ENCODE measurements at regions not wholly inside any gene's neighbourhood (a gene's known extent, or its start where the extent isn't known, plus 50 kb on each side); places are given as distances from the start of the nearest gene placed in this dataset.

- TF ChIP-seq REST (IDR thresholded peaks at IDR 0.05; ENCODE audit: insufficient read depth in 1 of 2, low read depth in 2 of 2, low read length in 2 of 2) (no peak), FOXP2 (optimal IDR thresholded peaks at IDR 0.05; ENCODE audit: borderline replicate concordance, extremely low read depth, extremely low read length, insufficient read depth) (no peak), POLR2AphosphoS5 (IDR thresholded peaks at IDR 0.05; ENCODE audit: low read depth, low read length) (no peak), TAF1 (IDR thresholded peaks at IDR 0.05; ENCODE audit: borderline replicate concordance, insufficient read depth, low read length) (no peak), SIN3A (IDR thresholded peaks at IDR 0.05; ENCODE audit: borderline replicate concordance, insufficient read depth, low read length) (no peak)
Measured at GRCh38 chr10:33596422-33596821, 262.0 kb upstream of the NRP1 start.

- no peak for TF ChIP-seq FOXP2 (optimal IDR thresholded peaks at IDR 0.05; ENCODE audit: borderline replicate concordance, extremely low read depth, extremely low read length, insufficient read depth)
- no peak for TF ChIP-seq REST (IDR thresholded peaks at IDR 0.05; ENCODE audit: insufficient read depth in 1 of 2, low read depth in 2 of 2, low read length in 2 of 2)
Measured at GRCh38 chr10:33594475-33594874, 260.0 kb upstream of the NRP1 start.

DNA sequence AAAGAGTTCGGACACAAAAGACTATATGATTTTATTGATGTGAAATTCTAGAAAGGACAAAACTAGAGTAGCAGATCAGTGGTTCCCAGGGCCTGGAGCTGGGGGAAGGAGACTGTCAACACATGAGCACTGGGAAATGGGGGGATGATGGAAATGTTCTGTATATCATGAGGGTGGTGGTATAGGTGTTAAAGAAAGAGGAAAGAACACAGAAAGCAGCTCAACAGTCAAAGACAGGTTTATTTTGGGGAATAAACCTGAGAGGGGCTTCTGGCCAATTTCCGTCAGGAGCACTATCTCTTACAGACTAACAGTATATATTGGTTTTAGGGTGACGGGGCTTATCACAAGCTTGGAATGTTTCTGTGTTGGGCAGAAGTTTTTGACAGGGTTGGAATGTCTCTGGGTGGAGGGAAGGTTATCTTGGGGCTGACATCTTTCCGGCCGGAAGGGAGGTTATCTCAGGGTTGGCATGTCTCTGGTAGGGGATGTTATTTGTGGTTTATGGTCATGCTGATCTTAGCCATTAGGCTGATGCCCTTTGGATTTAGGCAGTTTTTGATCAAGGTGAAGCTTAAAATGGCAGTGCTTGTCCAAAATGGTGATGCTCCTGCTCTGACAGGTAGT lies 254.6 kb upstream of the NRP1 start:
- TF ChIP-seq REST (IDR thresholded peaks at IDR 0.05; ENCODE audit: insufficient read depth in 1 of 2, low read depth in 2 of 2, low read length in 2 of 2) (no peak), TAF1 (IDR thresholded peaks at IDR 0.05; ENCODE audit: borderline replicate concordance, insufficient read depth, low read length) (no peak), SIN3A (IDR thresholded peaks at IDR 0.05; ENCODE audit: borderline replicate concordance, insufficient read depth, low read length) (no peak), FOXP2 (optimal IDR thresholded peaks at IDR 0.05; ENCODE audit: borderline replicate concordance, extremely low read depth, extremely low read length, insufficient read depth) (no peak)

- TF ChIP-seq SIN3A (IDR thresholded peaks at IDR 0.05; ENCODE audit: borderline replicate concordance, insufficient read depth, low read length) (no peak), POLR2AphosphoS5 (IDR thresholded peaks at IDR 0.05; ENCODE audit: low read depth, low read length) (no peak), REST (IDR thresholded peaks at IDR 0.05; ENCODE audit: insufficient read depth in 1 of 2, low read depth in 2 of 2, low read length in 2 of 2) (no peak), FOXP2 (optimal IDR thresholded peaks at IDR 0.05; ENCODE audit: borderline replicate concordance, extremely low read depth, extremely low read length, insufficient read depth) (no peak)
Measured at GRCh38 chr10:33579996-33580395, 245.5 kb upstream of the NRP1 start.

DNA sequence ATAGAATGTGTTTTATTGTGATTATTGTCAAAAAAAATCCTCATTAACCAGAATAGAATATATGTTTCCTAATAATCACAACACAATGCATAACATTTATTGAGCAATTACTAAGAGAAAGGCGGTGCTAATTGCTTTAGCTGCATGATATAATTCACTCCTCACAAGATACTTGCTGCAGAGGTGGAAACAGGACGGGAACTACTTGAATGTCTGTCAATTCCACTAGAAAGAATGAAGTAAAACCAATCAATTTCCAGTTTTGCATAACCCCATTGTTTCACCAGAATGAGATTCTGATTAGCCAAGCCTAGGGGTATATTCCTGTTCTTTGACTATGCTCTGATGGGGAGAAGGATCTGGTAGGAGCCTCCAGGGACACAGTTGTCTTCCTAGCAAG lies 239.1 kb upstream of the NRP1 start:
- TF ChIP-seq TAF1 (IDR thresholded peaks at IDR 0.05; ENCODE audit: borderline replicate concordance, insufficient read depth, low read length) (no peak), REST (IDR thresholded peaks at IDR 0.05; ENCODE audit: insufficient read depth in 1 of 2, low read depth in 2 of 2, low read length in 2 of 2) (no peak), FOXP2 (optimal IDR thresholded peaks at IDR 0.05; ENCODE audit: borderline replicate concordance, extremely low read depth, extremely low read length, insufficient read depth) (no peak), SIN3A (IDR thresholded peaks at IDR 0.05; ENCODE audit: borderline replicate concordance, insufficient read depth, low read length) (no peak), POLR2AphosphoS5 (IDR thresholded peaks at IDR 0.05; ENCODE audit: low read depth, low read length) (no peak)

Data from PFSK-1 (cell line).